NCI-H510A (cell line): ENCODE measurements at regions not wholly inside any gene's neighbourhood (a gene's known extent, or its start where the extent isn't known, plus 50 kb on each side); places are given as distances from the start of the nearest gene placed in this dataset.
"Not testable (repeated sequence)": the region's sequence is repeated elsewhere in the genome, so short reads cannot be mapped to it uniquely, and the experiment has no call there.

ENCODE experiments used
- DNase-seq: peaks from one replicate; lab custom pipeline; 2025; lab: John Stamatoyannopoulos, UW

DNA sequence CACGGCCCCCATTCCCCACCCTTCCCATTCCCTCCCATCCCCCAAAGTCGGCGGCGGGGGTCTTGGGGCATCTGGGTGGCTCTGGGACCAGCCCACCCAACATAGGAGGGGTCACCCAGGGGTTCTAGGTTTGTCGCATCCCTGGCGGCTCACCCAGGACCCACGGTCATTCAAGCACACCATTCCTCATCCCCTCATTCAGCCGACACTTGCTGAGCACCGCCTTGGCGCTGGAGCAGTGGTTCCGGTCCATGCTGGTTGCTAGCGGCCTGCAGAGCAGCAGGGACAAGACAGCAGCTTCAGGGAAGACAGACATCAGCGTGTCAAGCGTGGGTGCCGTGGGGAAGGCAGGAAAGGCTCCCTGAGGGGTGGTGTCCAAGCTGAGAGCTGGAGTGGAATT lies 50.5 kb upstream of the OTOS start:
- DNase-seq = no peak

DNA sequence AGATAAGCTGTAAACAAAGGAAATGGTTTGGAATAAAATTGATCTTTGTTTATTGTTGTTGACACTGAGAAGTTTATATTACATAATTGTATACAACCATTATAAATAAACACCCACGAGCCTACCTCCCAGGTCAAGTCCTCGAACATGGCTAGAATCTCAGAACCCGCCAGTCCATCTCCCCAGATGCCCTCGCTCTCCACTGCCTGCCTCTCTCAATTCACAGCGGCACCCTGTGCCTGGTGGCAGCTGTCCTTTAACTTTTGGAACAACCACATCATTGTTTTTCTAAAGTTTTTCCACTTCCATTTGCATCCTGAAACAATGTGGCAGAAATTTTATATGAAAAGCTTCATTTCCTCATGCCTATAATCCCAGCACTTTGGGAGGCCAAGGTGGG lies 52.2 kb upstream of the OTOS start:
- no peak for DNase-seq

- not testable (repeated sequence) for DNase-seq
Observed at GRCh38 chr2:240194341-240194762, 53.9 kb upstream of the OTOS start.

- no peak for DNase-seq
Observed at GRCh38 chr2:240195316-240195861, 54.9 kb upstream of the OTOS start.

DNA sequence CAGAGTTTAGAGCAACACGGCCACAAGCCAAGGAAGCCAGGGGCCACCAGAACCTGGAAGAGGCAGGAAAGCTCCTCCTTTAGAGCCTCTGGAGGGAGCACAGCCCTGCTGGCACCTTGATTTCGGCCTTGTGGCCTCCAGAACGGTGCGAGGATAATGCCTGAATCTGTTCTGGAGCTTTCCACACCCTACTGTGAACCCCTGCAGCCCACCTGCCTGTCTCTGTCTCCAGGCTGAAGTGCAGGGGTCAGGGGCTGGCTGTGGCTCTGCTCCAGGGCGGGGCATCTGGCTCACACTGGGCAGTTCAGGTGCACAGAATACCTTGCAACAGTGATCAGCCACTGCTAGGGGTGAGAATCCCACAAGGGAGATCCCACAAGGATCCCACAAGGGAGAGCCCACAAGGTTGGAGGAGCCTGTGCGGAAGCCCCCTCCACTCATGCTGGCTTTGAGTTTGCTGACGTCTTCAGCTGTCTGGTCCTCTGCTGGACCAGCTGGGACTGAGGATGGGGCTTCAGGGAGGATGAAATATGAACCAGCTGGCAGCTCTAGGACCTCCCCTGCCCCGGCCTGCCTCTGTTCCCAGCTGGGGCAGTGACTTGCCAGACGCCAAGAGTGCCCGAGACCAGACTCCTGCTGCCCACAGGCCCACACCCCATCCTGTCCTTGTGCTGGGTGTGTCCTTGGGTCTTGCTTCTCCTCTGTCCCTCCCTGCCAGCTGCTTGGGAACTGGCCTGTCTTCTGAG lies 56.4 kb upstream of the OTOS start:
- DNase-seq = no peak

GRCh38 chr2:240197462-240198139 lies 57.1 kb upstream of the OTOS start:
- DNase-seq = no peak

GRCh38 chr2:240198226-240198625 lies 57.8 kb upstream of the OTOS start:
- no peak for DNase-seq

- DNase-seq = no peak
Observed at GRCh38 chr2:240199133-240199870, 58.8 kb upstream of the OTOS start.

DNA sequence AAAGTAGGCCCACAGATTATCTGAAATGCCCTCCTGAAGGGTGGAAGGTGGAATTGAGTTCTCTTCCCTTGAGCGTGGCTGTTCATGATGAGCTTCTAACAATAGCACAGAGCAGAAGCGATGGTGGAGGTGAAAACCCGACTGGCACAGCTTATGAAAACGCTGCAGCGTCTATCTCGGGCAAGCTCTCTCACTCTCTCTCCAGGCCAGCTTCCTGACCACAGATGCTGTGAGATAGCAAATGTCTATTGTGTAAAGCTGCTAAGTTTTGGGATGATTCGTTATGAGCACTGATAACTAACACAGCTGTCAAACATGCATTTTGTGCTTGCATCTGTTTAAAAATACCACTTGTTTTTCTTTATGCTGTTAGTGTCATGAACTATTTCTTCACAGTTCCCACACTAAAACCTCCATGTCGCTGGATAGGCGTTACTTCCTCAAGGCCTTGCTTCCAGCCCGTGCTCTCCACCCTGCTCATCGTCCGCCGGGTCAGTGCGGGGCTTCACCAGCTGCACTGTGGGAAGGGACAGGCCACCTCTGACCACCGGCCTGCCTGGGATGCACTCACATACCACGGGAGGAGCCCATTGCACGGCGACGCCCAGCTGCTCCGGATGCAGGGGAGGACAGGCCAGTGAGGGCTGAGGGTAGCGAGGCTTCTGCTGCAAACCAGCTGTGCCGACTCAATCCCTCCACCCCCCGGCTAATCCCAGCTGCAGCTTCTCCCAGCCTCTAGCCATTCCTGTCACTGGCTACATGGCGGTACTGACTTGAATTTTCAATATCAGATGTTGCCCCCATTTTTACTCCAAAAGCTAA lies 60.0 kb upstream of the OTOS start:
- DNase-seq = no peak

GRCh38 chr2:240201866-240202265 lies 61.4 kb upstream of the OTOS start:
- no peak for DNase-seq

DNA sequence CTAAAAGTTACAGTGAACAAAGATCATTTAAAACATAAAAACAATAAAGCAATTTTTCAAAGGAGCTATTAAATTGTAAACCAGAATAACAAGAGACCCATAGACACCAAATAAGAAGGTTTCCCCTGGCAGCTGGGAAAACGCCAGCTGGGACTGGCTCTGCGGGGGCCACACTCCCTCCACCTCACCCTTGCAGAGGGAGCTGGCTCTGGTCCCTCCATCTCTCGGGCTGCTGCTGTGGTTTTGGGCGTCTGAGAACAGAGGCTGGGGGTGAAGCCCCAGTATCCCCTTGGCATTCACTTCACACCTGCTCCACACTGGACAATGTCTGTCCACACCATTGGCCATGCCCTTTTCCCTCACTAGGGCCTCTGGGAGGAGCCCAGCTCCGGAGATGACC lies 62.1 kb upstream of the OTOS start:
- DNase-seq = no peak

GRCh38 chr2:240203031-240203787 lies 62.8 kb upstream of the OTOS start:
- no peak for DNase-seq

- no peak for DNase-seq
Observed at GRCh38 chr2:240203788-240204270, 63.4 kb upstream of the OTOS start.

DNA sequence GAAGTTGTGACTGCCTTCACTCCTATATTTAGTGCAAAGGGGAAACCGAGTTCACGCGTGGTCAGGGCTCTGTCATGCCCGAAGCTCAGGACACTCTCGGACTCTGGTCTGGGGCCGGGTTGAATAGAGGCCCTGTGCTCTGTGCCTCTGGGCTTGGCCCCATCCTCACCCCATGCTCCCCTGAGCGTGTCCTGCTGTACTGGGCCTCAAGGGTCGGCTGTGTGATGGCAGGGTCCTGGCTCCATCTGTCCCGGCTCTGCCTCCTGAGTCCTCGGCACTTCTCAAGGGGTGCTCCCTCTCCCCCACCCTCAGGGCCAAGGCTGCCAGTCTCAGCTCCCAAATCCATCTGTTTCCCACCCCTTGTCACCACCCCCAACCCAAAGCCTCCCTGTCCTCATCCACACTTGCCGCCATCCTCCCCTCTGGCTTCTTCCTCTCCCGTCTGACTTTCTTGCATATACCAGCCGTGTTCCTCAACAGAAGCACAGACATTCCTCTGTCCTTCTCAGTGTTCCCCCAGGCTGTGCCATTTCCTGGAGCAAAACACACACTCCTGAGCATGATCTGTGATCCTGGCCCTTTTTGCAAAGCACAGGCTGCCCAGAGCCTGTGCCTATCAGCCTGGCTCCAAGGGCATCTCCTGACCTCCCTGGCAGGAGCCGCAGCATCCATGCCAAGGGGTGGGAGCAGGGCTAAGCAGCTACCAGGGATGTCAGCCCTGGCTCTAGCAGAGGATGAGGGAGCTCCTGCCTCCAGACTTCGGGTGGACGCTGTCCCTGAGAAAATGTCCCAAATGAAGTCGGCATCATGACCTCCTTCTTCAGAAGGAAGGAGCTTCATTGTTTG lies 64.2 kb upstream of the OTOS start:
- no peak for DNase-seq

DNA sequence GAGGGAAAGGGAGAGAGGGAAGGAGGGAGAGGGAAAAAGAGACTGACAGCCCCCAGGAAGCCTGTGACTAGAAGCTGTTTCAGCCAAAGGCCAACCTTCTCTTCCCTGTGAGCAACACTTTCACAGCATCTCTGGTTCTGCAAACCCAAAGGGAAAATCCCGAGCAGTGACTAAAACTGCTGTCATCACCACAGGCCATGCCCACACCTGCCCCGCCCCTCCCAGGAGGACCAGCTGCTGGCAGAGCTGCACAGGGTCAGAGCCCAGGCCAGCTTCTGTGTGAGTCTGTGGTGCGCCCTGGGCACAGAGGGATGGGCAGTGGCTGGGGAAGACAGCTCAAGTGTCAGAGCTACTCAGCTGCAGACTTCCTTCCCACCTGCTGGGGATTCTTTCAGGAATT lies 64.9 kb upstream of the OTOS start:
- DNase-seq = no peak

DNA sequence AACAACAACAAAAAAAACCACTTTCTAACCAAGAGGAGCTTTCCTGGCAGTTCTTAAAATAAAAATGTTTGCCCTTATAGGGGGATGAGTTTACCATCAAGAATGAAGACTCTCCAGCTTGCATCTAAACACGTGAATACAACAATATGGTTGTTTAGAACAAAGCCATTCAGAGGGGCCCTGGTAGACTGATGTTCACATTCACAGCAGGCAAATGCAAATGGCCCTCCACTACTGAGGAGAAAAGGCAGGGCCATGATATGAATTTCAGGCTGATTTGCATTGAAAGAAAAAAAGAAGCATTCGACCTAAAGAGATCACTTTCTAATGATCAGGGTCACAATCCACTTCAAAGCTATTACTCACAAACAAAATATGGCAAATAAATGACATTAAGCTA lies 65.3 kb upstream of the OTOS start:
- DNase-seq = no peak

DNA sequence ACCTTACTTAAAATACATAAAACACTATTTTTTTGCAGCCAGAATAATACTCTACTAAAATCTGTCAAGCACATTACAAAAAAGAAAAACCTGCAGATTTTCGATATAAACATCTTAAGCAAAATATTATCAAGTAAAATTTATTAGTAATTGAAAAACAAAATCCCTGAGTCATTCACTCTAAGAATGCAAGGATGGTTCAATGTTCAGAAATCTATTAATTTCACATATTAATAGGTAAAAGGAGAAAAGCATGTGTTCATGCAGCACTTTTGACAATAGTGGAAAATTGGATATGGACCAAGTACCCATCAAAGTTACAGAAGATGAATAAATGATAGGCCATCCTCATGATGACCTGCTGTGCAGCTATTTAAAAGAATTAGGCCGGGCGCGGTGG lies 66.2 kb upstream of the OTOS start:
- DNase-seq = no peak

DNA sequence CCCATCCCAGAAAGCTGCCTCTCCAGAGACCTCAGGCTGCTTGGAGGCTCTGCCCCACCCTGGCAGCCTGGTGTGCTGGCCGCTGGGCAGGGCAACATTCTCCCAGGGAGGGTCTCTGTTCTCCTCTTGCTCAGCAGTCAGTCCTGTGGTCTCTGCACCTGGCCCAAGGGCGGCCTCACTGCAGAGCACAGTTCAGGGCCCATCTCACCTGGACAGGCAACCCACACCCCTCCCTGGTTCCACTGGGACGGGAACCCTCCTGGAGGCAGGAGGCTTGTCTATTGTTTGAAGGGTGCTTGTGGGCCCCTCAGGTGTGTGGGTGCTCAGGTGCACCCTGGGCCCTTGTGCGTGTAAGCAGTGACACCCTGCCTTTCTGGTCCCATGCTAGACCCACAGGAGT lies 67.2 kb upstream of the OTOS start:
- DNase-seq = no peak

GRCh38 chr2:240208096-240208495 lies 67.6 kb upstream of the OTOS start:
- DNase-seq = no peak

GRCh38 chr2:240208631-240209211 lies 68.3 kb upstream of the OTOS start:
- no peak for DNase-seq
